Astrocyte (in vitro differentiated cells and primary cell): ENCODE measurements at regions not wholly inside any gene's neighbourhood (a gene's known extent, or its start where the extent isn't known, plus 50 kb on each side); places are given as distances from the start of the nearest gene placed in this dataset.

Experiments
- DNase-seq: peaks from one replicate; pipeline ENCODE4 v3.0.0-alpha.2; 2010; ENCODE audit warnings: low read depth
- FAIRE-seq: peaks from 2 replicates; lab custom pipeline; 2011; peaks lifted over from hg19 to GRCh38; lab: Jason Lieb, UNC
- H2AFZ ChIP-seq: 2 replicates; pipeline ENCODE4 v1.6.0; 2012; ENCODE audit warnings: low read depth, low read length, inconsistent platforms
- H3K27ac ChIP-seq: 2 replicates; pipeline ENCODE4 v1.5.1; 2011; ENCODE audit warnings: low read depth, low read length, inconsistent platforms
- H3K27me3 ChIP-seq: 2 replicates; pipeline ENCODE4 v1.6.0; 2011; ENCODE audit warnings: low read length, inconsistent platforms; ENCODE audit not compliant: insufficient read depth
- H3K36me3 ChIP-seq: 2 replicates; pipeline ENCODE4 v1.5.1; 2011; ENCODE audit warnings: low read length, inconsistent platforms; ENCODE audit not compliant: insufficient read depth
- H3K4me1 ChIP-seq: 2 replicates; pipeline ENCODE4 v1.5.1; 2011; ENCODE audit warnings: low read length, inconsistent platforms; ENCODE audit not compliant: insufficient read depth
- H3K4me2 ChIP-seq: 2 replicates; pipeline ENCODE4 v1.6.0; 2012; ENCODE audit warnings: low read length, inconsistent platforms
- H3K4me3 ChIP-seq: 2 replicates; pipeline ENCODE4 v1.5.1; 2011; ENCODE audit warnings: low read depth, mild to moderate bottlenecking, low read length, inconsistent platforms; ENCODE audit not compliant: insufficient read depth
- H3K79me2 ChIP-seq: 2 replicates; pipeline ENCODE4 v1.6.0; 2012; ENCODE audit warnings: mild to moderate bottlenecking, low read length, inconsistent platforms; ENCODE audit not compliant: insufficient read depth
- H3K9ac ChIP-seq: 2 replicates; pipeline ENCODE4 v1.6.0; 2012; ENCODE audit warnings: mild to moderate bottlenecking, low read length, inconsistent platforms
- H3K9me3 ChIP-seq: 2 replicates; pipeline ENCODE4 v1.5.1; 2012; ENCODE audit warnings: low read depth, mild to moderate bottlenecking, low read length, inconsistent platforms; ENCODE audit not compliant: insufficient read depth
- H4K20me1 ChIP-seq: 2 replicates; pipeline ENCODE4 v1.6.0; 2012; ENCODE audit warnings: low read length, inconsistent platforms; ENCODE audit not compliant: insufficient read depth
- H3K27ac Mint-ChIP-seq: one replicate; pipeline ENCODE4 v1.8.0; 2021; ENCODE audit warnings: mild to moderate bottlenecking, mixed read lengths; ENCODE audit not compliant: unreplicated experiment
- H3K27me3 Mint-ChIP-seq: one replicate; pipeline ENCODE4 v1.8.0; 2021; ENCODE audit warnings: low read depth, mixed read lengths; ENCODE audit not compliant: unreplicated experiment
- H3K36me3 Mint-ChIP-seq: one replicate; pipeline ENCODE4 v1.8.0; 2021; ENCODE audit warnings: low read depth, mixed read lengths; ENCODE audit not compliant: unreplicated experiment
- H3K4me1 Mint-ChIP-seq: one replicate; pipeline ENCODE4 v1.8.0; 2021; ENCODE audit warnings: low read depth, mixed read lengths; ENCODE audit not compliant: unreplicated experiment
- H3K4me3 Mint-ChIP-seq: one replicate; pipeline ENCODE4 v1.8.0; 2021; ENCODE audit warnings: mild to moderate bottlenecking, moderate library complexity, mixed read lengths; ENCODE audit not compliant: unreplicated experiment
- H3K9me3 Mint-ChIP-seq: one replicate; pipeline ENCODE4 v1.8.0; 2021; ENCODE audit warnings: mild to moderate bottlenecking, mixed read lengths; ENCODE audit not compliant: unreplicated experiment
- EZH2 ChIP-seq: IDR thresholded peaks from 2 replicates; pipeline ENCODE4 v1.6.1; 2012; ENCODE audit warnings: mild to moderate bottlenecking, low read length, inconsistent platforms; ENCODE audit not compliant: insufficient read depth
- TF ChIP-seq, protein P1 (sequence below): IDR thresholded peaks from 2 replicates; pipeline ENCODE4 v1.5.1; 2011; ENCODE audit warnings: low read depth, mild to moderate bottlenecking, inconsistent platforms, low read length, moderate library complexity; ENCODE audit not compliant: insufficient read depth

DNA sequence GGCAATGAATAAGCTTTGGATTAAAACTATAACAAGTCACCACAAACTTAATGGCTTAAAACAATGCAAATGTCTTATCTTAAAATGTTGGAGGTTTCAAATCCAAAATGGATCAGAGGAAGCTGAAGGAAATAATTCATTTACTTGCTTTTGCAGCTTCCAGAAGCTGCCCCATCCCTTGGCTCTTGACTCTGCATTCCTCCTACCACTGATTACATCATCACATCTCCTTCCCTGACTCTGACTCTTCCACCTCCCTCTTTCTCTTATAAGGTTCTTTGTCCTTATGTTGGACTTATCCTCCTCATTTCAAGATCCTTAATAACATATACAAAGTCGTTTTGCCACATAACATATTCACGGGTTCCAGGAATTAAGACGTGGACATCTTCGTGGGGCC is 982.8 kb upstream of the ROBO1 start:
- no peaks in the 10 kb centered on the region for H3K36me3 Mint-ChIP-seq
- H3K4me1 Mint-ChIP-seq = peaks cover 9% of the 10 kb centered on the region
- no peak overlapping the region for H3K4me3 ChIP-seq
- no peak overlapping the region for H3K9ac ChIP-seq
- no peaks in the 10 kb centered on the region for H3K4me1 ChIP-seq
- no peaks in the 10 kb centered on the region for H3K27me3 Mint-ChIP-seq
- no peaks in the 10 kb centered on the region for H3K79me2 ChIP-seq
- H3K4me2 ChIP-seq = no peak overlapping the region
- no peak overlapping the region for H3K27ac ChIP-seq
- peak overlapping the region; percentile 49 for H3K27ac Mint-ChIP-seq
- no peaks in the 10 kb centered on the region for H3K27me3 ChIP-seq
- H3K36me3 ChIP-seq = no peaks in the 10 kb centered on the region
- TF ChIP-seq, protein P1, sequence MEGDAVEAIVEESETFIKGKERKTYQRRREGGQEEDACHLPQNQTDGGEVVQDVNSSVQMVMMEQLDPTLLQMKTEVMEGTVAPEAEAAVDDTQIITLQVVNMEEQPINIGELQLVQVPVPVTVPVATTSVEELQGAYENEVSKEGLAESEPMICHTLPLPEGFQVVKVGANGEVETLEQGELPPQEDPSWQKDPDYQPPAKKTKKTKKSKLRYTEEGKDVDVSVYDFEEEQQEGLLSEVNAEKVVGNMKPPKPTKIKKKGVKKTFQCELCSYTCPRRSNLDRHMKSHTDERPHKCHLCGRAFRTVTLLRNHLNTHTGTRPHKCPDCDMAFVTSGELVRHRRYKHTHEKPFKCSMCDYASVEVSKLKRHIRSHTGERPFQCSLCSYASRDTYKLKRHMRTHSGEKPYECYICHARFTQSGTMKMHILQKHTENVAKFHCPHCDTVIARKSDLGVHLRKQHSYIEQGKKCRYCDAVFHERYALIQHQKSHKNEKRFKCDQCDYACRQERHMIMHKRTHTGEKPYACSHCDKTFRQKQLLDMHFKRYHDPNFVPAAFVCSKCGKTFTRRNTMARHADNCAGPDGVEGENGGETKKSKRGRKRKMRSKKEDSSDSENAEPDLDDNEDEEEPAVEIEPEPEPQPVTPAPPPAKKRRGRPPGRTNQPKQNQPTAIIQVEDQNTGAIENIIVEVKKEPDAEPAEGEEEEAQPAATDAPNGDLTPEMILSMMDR = no peak
- no peak for TF ChIP-seq EZH2
- peak; percentile 3 for DNase-seq
- FAIRE-seq = no peak
- H4K20me1 ChIP-seq = no peaks in the 10 kb centered on the region
- H2AFZ ChIP-seq = no peak overlapping the region
- no peaks in the 10 kb centered on the region for H3K9me3 ChIP-seq
- H3K4me3 Mint-ChIP-seq = no peak overlapping the region
- no peaks in the 10 kb centered on the region for H3K9me3 Mint-ChIP-seq

DNA sequence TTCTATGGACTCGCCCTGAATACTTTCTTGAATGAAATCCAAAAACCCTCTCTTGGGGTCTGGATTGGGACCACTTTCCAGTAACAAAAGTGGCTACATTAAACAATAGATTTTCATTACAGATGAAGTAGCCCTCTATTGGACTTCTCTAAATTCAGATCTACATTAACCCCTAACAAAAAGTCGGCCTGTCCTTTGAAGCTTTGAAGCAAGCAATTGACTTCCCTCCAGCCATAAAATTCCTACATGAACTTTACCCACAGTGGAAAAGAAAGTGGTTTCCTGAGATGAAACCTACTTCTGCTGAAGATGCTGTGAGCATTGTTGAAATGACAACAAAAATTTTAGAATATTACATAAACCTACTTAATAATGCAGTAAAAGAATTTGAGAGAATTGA is 967.1 kb upstream of the ROBO1 start:
- peaks cover 2% of the 10 kb centered on the region for H3K27me3 ChIP-seq
- H4K20me1 ChIP-seq = no peaks in the 10 kb centered on the region
- H3K4me2 ChIP-seq = peak overlapping the region; percentile 65
- Mint-ChIP-seq H3K4me3 (no peak overlapping the region), H3K36me3 (no peaks in the 10 kb centered on the region), H3K4me1 (peaks cover 17% of the 10 kb centered on the region), H3K9me3 (no peaks in the 10 kb centered on the region), H3K27ac (no peak overlapping the region), H3K27me3 (no peaks in the 10 kb centered on the region)
- peaks cover 11% of the 10 kb centered on the region for H3K4me1 ChIP-seq
- no peak overlapping the region for H2AFZ ChIP-seq
- no peak overlapping the region for H3K4me3 ChIP-seq
- no peaks in the 10 kb centered on the region for H3K79me2 ChIP-seq
- FAIRE-seq (no peak), DNase-seq (no peak)
- H3K36me3 ChIP-seq = no peaks in the 10 kb centered on the region
- no peak overlapping the region for H3K9ac ChIP-seq
- TF ChIP-seq, protein P1 = no peak
- TF ChIP-seq EZH2 = no peak
- no peak overlapping the region for H3K27ac ChIP-seq
- H3K9me3 ChIP-seq = no peaks in the 10 kb centered on the region

DNA sequence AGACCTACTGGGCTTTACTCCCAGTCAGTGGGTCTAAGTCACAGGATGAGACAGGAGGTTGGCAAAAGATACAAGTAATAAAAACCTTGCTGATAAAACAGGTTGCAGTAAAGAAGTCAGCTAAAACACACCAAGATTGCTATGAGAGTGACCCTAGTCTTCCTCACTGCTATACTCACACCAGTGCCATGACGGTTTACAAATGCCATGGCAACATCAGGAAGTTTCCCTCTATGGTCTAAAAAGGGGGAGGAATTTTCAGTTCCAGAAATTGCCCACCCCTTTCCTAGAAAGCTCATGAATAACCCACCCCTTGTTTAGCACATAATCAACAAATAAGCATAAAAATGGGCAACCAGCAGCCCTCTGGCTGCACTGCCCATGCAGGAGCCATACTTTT is 966.7 kb upstream of the ROBO1 start:
- H3K4me3 Mint-ChIP-seq = no peak overlapping the region
- H3K4me1 Mint-ChIP-seq = peaks cover 17% of the 10 kb centered on the region
- no peak overlapping the region for H3K27ac Mint-ChIP-seq
- no peak overlapping the region for H3K27ac ChIP-seq
- H3K9me3 ChIP-seq = no peaks in the 10 kb centered on the region
- no peaks in the 10 kb centered on the region for H3K9me3 Mint-ChIP-seq
- H3K4me1 ChIP-seq = peaks cover 11% of the 10 kb centered on the region
- H4K20me1 ChIP-seq = no peaks in the 10 kb centered on the region
- peaks cover 2% of the 10 kb centered on the region for H3K27me3 ChIP-seq
- no peaks in the 10 kb centered on the region for H3K79me2 ChIP-seq
- H3K36me3 ChIP-seq = no peaks in the 10 kb centered on the region
- H3K36me3 Mint-ChIP-seq = no peaks in the 10 kb centered on the region
- no peak for DNase-seq
- H3K27me3 Mint-ChIP-seq = no peaks in the 10 kb centered on the region
- no peak overlapping the region for H3K9ac ChIP-seq
- TF ChIP-seq, protein P1 = no peak
- no peak for TF ChIP-seq EZH2
- no peak overlapping the region for H2AFZ ChIP-seq
- no peak for FAIRE-seq
- no peak overlapping the region for H3K4me3 ChIP-seq
- H3K4me2 ChIP-seq = peak overlapping the region; percentile 65
